ENCODE measurements at regions not wholly inside any gene's neighbourhood (a gene's known extent, or its start where the extent isn't known, plus 50 kb on each side); places are given as distances from the start of the nearest gene placed in this dataset.
"Not testable (repeated sequence)": the region's sequence is repeated elsewhere in the genome, so short reads cannot be mapped to it uniquely, and the experiment has no call there.

DNA sequence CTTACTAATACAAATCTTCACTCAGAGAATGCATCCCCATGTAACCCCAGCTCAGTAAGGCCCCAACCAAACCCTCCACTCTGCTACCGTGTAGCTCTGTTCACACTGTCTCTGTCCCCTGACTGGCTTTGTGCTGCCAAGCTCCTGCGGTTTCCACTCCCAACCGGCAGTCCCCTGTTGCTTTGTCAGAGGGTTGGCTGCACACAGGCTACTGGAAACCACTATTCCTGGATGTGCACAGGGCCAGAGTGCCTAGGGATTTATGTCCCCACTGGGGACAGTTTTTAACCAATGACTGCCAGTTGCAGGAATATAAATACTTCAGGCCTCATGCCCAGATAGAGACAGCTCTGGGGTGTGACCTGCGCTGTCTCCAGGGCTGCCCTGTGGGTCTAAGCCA, 157.1 kb upstream of the C16orf82 start:
- no peak for ATAC-seq

- no peak for ATAC-seq
These were observed 155.3 kb upstream of the C16orf82 start for GRCh38 chr16:26911436-26911835.

DNA sequence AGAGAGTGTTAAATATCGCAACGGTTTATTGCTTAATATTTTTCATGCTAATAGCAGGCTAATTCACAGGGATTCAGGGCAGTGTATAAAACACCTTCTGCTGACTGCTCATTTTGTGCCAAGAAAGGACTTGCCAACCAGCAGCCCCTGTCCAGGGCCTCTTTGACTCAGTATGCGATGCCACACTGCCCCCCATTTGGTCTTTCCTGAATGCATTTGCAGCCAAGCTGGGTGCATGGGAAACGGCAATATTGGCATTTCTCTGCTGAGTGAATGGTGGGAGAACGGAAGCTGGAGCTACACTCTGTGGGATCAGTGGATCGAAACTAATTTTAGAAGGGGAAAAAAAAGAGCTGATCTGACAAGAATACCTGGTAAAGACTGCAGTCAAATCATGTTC, 152.9 kb upstream of the C16orf82 start:
- ATAC-seq, result no peak

- no peak for ATAC-seq
These were observed 135.7 kb upstream of the C16orf82 start for GRCh38 chr16:26930786-26931581.

DNA sequence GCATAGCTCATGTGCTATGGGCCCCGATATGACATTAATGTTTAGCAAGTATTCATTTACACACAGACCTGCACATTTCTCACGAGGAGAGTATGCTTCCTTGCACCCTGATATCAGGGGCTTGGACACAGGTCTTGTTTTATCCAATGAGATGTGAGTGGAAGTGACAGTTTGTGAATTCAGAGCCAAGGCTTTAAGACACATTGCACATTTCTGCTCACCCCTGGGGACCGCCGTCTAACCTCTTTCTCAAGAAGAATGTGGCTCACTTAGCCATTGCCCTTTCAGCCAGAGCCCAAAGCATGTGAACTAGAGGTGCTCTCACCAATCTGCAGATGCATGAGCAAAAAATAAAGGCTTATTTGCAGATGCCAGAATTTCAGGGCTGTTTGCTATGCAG, 116.1 kb upstream of the C16orf82 start:
- no peak for ATAC-seq

DNA sequence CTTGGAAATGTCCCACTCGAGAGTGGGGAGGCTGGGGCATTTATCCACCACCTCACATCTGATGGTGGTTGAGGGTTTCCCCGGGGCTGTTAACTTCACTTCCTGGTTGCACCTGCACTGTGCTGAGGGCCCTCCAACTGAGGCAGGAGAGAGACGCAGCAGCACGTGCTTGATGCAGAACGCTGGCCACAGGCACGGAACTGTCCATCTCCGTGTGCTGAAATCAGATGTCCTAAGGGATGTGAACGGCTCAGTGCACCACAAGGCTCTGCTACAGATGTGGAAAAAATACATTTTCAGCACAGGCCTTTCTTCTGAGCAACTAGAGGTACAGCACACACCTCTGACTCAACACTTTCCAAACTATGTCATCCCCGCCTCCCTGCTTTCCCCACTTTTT, 114.8 kb upstream of the C16orf82 start:
- no peak for ATAC-seq

- no peak for ATAC-seq
These were observed 114.3 kb upstream of the C16orf82 start for GRCh38 chr16:26952411-26952810.

DNA sequence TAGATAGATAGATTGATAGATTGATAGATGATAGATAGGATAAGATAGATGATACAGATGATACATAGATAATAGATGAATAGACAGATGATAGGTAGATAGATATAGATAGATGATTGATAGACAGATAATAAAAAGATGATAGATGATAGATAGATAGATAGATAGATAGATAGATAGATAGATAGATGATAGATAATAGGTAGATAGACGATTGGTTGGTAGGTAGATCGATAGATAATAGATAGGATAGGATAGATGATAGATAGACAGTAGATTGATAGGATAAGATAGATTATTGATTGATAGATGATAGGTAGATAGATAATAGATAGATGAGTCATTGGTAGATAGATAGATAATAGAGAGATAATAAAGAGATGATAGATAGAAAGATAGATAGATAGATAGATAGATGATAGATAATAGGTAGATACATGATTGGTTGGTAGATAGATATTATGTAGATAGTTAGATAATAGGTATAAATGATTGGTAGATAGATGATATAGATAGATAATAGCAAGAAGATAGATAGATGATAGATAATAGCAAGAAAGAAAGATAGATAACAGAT, 109.4 kb upstream of the C16orf82 start:
- ATAC-seq, result no peak

- ATAC-seq, result no peak
These were observed 107.2 kb upstream of the C16orf82 start for GRCh38 chr16:26959416-26960009.

DNA sequence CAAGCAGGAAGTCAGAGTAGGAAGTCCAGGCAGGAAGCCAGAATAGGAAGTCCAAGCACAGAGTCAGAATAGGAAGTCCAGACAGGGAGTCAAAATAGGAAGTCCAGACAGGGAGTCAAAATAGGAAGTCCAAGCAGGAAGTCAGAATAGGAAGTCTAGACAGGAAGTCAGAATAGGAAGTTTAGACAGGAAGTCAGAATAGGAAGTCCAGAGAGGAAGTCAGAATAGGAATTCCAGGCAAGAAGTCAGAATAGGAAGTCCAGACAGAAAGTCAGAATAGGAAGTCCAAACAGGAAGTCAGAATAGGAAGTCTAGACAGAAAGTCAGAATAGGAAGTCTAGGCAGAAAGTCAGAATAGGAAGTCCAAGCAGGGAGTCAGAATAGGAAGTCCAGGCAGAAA, 105.3 kb upstream of the C16orf82 start:
- no peak for ATAC-seq

- ATAC-seq, result no peak
These were observed 103.6 kb upstream of the C16orf82 start for GRCh38 chr16:26963109-26963508.

- no peak for ATAC-seq
These were observed 97.0 kb upstream of the C16orf82 start for GRCh38 chr16:26969589-26970231.

DNA sequence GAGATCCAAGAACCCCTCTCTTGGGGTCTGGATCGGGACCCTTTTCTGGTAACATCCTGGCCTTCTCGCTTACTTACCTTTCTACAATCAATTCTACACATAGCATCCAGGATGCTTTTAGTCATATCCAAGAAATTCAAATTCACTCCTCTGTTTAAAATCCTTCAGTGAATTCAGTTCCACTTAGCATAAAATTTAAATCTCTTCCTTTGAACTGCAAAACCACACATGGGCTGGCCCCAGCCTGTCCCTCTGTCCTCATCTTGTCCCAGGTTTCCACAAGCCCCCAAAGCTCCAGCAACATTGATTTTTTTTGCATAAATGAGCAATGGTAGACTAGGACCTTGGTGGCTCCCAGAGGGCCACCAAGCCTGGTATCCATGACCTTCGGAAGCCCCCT, 96.4 kb upstream of the C16orf82 start:
- no peak for ATAC-seq

GRCh38 chr16:26976873-26977272, 89.9 kb upstream of the C16orf82 start:
- ATAC-seq, result no peak

GRCh38 chr16:26981266-26981938, 85.3 kb upstream of the C16orf82 start:
- ATAC-seq, result no peak

GRCh38 chr16:26982422-26982821, 84.3 kb upstream of the C16orf82 start:
- ATAC-seq, result no peak

- ATAC-seq, result no peak
These were observed 83.3 kb upstream of the C16orf82 start for GRCh38 chr16:26983426-26983825.

DNA sequence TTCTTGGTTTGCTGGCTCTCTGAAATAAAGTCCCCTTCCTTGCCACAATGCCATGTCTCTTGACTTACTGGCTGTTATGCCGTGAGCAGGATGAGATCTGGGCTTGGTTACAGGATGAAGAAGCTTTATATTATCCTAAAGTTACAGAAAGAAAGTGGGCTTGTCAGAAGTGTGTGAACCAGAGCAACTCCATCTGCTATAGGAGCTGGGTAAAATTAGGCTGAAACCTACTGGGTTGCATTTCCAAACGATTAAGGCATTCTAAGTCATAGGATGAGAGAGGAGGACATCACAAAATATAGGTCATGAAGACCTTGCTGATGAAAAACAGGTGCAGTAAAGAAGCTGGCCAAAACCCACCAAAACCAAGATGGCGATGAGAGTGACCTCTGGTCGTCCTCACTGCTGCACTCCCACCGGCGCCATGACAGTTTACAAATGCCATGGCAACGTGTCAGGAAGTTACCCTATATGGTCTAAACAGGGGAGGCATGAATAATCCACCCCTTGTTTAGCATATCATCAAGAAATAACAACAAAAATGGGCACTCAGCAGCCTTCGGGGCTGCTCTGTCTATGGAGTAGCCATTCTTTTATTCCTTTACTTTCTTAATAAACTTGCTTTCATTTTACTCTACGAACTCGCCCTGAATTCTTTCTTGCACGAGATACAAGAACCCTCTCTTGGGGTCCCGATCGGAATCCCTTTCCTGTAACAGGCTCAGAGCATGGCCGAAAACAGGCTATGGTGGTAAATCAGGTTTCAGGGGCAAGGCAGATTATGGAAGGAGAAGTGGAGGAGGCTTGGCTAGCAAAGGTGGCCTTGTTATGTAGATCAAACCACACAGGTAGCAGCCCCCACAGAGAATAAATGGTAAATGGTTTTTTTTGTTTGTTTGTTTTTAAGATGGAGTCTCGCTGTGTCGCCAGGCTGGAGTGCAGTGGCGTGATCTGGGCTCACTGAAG, 81.3 kb upstream of the C16orf82 start:
- ATAC-seq, result no peak

GRCh38 chr16:26987597-26988010, 79.1 kb upstream of the C16orf82 start:
- no peak for ATAC-seq

DNA sequence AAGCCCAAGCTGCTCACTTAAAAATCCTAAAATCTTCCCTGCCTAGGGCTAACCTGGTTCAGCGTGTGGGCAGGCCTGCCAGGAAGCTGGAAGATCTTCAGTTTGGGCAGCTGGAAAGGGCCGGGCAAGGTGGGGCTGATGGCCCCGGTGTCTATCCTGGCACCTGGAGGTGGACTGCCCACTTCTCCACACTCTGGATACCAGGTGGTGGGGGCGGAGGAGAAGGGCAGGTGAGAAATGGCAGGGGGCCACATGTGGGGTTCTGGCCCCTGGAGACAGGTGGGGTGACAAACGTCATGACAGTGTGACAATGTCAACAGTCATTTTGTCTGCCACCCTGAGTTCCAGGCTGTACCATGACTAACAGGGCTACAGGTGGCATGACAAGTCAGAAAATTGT, 78.5 kb upstream of the C16orf82 start:
- ATAC-seq, result no peak

GRCh38 chr16:26990384-26991120, 76.2 kb upstream of the C16orf82 start:
- not testable (repeated sequence) for ATAC-seq
